Smooth muscle cell of the brain vasculature (primary cell): ENCODE measurements at regions not wholly inside any gene's neighbourhood (a gene's known extent, or its start where the extent isn't known, plus 50 kb on each side); places are given as distances from the start of the nearest gene placed in this dataset.

Experiments
- DNase-seq: peaks from one replicate; pipeline ENCODE4 v3.0.0-alpha.2; 2012; ENCODE audit warnings: low read depth, low spot score

DNA sequence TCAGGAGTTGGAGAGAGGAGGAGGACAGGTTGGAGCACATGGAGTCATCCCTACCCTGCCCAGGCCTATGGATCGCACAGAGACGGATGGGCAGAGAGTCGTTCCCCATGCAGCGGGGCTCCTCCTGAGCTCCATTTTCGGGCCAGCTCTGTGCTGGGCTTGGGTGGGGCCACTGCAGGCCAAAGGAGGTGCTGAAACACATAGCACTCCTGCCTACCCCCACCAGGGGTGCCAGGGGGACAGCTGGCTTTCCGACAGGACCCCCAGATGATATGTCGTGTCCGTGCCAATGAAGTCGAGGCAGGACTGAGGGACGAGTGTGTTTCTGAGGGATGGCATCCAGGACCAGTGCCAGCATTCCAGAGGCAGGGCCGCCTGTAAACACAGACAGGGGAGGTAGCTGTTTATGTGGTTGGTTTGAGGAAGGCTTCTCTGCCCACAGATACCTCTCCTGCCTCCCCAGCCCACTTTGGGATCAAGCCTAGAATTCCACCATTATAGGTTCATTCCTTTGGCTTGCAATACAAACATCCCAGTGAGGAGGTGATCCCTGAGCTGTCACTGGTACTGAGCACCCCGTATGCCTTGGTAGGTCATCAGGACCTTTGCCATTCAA lies 116.6 kb downstream of the GLI2 start:
- DNase-seq, result no peak

DNA sequence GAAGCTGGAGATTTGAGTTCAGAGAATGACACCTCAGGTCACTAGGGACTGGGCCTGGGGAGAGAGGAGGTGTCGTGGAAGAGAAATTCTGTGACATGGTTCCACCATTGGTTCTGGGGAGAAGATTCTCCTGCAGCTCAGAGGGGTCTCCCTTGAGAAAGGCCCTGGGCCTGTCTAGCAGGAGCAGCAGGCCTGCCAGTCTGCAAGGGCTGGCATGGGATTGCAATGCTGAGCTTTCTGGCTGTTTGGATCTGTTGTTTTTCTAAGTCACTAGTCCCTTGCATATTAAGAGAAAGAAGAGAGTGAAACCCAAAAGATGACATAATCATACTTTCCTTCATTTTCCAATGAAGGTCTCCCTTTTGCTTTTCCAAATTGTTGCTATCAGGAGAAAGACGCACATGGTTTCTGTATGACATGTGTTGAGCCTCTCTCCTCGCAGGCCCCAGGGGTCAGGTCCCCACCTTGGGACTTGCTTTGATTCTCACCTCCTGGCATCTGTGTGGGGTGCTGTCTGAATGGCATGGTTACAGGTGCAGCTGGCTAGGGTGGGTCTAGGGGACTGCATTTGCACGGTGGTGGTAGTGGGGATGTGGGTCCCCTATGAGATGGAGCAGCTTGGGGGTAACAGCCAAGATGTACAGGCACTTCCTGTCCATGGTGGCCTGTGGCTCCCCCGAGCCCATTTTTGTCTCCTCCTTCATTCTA lies 117.8 kb downstream of the GLI2 start:
- DNase-seq, result no peak

GRCh38 chr2:120854014-120854620 lies 118.4 kb downstream of the GLI2 start:
- DNase-seq, result no peak

DNA sequence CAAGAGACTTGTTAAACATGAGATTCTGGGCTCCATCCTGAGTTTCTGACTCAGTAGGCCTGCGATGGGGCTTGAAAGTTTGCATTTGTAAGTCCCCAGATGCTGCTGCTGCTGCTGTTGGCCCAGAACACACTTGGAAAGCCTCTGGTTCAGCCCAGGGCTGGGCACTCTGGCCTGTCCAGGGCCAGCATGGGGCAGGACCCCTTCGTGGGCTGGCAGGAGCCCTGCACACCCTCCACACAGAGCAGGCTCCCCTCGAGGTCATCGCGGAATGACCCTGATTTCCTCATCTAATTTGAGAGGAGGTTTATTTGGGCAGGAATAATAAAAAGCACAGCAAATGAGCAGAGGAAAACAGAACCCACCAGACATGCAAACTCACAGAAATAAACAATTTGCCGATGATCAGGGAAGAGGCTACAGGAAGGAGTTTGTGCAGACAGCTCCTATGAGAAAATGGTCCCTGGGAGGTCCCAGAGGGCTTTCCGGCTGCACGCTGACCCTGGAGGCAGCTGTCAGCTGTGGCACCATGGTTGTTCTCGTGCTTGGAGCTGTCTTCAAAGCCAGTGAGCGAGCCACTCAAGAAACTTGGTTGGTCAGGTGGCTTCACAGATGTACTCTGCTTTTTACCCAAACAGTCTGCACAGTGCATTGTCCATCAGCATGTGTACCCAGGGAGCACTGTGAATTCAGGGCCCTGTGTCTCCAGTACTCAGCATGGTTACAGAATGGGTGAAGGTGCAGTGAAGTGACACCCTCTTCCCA lies 119.3 kb downstream of the GLI2 start:
- DNase-seq, result no peak

DNA sequence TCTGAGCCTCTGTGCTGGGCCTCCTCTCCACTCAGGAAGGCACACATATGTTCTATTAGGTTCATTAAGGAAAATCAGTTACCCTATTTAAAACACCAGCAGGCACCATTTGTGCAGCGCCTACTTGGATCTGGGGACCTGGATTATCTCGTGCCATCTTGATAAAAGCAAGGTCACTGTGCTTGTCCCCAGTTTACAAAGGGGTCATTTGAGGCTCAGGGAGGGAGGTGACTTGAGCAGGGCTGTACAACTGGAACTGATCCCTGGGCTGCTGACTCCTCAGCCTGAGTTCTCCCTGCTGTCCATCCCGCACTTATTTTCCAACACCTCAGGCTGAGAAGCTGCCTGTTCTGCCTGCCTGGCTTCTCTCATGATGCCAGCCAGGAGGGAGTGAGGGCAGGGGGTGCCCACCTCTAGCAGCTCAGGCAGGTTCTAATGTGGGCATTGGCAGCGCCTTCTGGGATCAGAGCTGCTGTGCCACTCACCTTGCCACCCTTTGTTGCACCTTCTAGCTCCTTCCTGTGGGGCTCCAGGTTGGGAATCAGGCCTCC lies 120.3 kb downstream of the GLI2 start:
- DNase-seq, result no peak

- no peak for DNase-seq
Measured at GRCh38 chr2:120856421-120856862, 120.8 kb downstream of the GLI2 start.

DNA sequence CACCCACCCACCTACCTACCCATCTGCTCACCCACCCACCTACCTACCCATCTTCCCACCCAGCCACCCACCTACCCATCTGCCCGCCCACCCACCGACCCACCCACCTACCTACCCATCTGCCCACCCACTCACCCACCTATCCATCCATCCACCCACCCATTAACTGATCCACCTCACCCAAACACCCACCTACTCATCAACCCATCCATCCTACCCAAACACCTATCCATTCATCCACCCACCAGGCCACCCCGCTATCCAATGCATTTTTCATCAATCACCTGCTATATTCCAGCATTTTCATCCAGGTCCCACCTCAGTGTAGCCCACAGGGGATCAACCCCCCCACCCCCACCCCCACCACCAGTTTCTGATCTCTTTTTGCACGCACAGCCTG lies 121.8 kb downstream of the GLI2 start:
- DNase-seq, result no peak

GRCh38 chr2:120857931-120858330 lies 122.3 kb downstream of the GLI2 start:
- DNase-seq, result no peak

DNA sequence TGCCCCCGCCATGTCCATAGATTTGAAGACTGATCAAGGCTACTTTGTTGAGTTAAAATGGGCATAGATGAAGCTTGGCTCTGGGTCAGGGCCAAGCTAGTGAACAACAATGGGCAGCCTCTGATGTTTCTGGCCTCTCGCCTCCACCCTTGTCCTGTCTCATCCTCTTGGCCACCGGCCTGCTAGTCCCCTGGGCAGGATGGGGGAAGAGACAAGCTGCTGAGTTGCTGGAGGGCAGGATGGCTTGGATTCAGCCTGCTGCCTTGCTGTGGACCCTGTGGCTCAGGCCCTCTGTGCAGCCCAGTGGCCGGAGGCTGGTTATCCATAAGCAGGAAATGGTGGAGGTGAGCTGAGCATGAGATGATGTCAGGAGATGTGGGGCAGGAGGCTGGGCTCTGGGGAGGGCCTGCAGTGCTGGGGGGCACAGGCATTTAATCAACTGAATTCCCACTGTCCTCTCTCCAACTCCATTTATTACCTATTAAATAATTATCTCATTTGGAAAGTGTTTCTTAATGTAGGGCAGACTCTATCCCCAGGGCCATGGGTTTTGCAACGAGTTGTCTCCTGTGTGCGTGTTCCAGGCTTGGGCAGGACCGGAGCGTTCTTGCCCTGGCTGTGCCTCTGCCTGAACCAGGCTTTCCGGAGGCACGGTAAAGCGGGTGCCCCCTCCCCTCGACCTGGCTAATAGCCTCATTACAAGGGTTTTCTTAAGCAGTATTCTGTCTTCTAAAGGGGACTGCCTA lies 122.9 kb downstream of the GLI2 start:
- DNase-seq, result no peak

GRCh38 chr2:120859128-120859527 lies 123.5 kb downstream of the GLI2 start:
- DNase-seq, result no peak

- DNase-seq, result no peak
Measured at GRCh38 chr2:120859814-120860578, 124.3 kb downstream of the GLI2 start.

DNA sequence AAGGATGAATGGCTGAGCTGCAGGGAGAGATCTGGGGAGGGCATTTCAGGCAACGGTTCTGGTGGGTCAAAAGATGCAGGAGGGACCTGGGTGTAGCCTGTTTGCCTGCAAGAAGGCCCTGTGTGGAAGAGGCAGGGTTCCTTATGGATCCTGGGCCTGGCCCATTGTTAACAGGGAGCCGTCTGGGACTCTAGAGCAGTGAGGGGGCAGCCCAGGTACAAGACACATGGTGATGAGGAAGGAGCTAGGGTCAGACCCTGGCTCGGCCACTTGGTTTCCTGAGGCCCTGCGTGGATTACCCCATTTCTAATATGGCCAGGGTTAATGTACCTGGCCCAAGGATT lies 124.9 kb downstream of the GLI2 start:
- DNase-seq, result no peak

GRCh38 chr2:120861191-120861575 lies 125.5 kb downstream of the GLI2 start:
- DNase-seq, result no peak

- DNase-seq, result no peak
Measured at GRCh38 chr2:120861576-120862191, 126.0 kb downstream of the GLI2 start.

DNA sequence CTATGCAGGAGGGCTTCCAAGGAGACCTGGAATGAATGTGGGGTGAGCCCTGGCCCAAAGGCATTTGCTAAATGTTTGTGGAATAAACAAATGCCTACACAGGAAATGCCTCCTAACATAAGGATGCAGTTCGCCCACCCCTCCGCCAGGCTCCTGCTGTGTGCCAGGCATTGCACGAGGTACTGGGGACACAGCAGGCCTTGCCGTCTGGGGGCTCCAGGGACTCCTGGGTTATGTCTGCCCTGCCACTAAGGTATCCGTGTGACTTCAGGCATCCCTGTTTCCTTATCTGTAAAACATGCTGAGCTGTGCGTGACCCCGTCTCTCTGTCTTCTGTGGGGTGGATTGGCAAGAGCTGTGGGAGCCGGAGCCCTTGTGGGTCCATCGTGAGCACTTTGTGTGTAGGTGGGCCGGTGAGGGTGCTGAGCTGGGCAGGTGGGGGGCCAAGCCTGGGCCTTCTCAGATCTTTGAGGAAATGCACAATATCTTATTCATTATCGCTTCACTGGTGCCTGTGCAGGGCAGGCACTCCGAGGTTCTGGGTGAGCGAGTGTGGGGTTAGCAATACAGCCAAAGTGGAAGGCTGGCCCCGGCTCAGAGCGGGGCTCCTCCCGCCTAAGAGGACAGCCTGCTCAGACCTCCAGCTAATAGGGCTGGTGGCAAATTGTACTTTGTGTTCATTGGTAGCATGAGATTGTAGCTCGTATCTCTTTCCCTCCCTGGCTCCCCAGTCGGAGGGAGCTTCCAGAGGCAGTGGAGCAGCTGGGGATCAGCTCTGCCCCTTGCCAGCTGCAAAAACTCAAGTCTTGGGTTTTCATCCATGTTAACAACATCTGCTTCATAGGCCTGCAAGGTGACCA lies 126.8 kb downstream of the GLI2 start:
- DNase-seq, result no peak

GRCh38 chr2:120863146-120863545 lies 127.5 kb downstream of the GLI2 start:
- DNase-seq, result no peak

DNA sequence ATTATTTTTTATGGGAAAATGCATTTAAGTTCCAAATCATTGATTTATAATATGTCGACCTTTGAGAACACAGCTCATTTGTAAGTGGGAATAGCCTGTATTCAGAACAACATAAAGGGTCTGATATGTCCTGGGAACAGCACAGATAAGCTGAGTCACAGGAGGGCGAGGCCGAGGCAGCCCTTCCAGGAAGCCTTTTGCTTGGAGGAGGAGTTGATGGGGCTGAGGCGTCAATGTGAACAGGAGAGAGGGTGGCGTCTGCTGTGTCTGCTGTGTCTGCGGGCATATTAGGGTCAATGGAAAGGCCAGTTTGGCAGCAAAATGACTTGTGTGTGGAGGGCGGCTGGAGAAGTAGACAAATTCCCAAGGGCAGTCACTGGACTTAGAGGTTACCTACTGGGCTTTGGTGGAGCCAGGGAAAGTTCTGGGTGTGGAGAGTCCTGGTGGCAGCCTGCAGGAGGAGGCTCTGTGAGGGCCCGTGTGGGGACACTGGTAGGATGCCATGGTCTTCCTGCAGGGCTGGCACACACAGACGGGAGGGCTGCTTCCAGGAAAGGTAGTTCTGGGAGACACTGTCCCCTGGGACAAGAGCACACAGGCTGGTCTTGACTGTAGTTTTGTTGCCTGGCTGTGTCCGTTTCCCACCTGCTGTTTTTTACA lies 128.1 kb downstream of the GLI2 start:
- no peak for DNase-seq

DNA sequence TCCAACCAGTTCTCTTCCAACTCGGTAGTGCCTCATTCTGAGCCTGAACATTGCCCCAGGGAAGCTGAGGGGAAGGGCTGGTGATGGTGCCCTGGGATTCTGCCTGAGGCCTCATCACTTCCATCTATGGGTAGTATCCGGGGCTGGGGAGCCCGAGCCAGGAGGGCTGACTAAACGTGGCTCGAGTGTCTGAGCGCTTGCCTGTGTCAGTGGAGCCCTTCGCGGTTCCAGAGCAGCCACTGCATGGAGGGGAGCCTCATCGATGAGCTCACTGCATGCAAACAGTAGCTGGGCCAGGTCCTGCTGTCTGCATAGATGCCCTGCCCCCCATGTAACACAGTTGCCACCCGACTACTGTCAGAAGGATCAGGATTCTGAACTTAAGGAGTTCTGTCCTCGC lies 129.3 kb downstream of the GLI2 start:
- no peak for DNase-seq

DNA sequence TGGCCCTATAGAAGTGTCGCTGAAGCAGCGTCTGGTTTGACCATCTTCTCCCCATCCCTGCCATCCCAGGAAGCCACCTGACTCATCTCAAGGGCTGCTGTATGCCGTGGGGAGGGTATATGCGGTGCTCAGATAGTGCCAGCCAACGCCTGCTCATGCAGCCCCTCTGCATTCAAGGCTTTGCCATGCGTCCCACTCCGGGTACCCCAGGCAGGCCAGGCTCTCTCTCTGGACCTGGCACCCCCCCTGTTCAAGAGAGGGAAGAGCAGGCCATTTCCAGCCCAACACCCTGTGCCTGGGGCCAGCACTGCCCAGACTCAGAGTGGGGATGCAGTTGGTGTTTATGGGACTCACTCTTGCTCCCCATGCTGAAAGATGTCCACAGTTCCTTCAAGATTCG lies 130.0 kb downstream of the GLI2 start:
- DNase-seq, result no peak
